ENCODE measurements at regions not wholly inside any gene's neighbourhood (a gene's known extent, or its start where the extent isn't known, plus 50 kb on each side); places are given as distances from the start of the nearest gene placed in this dataset.

DNA sequence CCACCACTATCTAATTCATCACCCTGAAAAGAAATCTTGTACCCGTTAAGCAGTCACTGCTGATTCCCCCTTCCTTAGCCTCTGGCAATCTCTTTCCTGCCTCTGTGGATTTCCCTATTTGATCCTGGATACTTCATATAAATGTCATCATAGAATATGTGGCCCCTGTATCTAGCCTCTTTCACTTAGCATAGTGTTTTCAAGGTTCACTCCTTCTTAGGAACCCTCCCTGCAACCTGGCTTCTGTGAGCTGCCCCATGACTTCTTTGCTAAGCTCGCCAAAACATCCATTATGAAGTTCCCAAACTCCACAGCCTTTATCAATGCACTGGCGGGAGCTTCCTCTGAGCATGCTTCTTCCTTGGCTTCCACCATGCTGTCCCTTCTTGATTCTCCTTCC lies 70.8 kb upstream of the PDZD8 start:
- H3K27me3 ChIP-seq (ENCODE audit: control insufficient read depth in 4 of 4, insufficient read depth in 4 of 4, low read length in 3 of 4), result no peaks in the 10 kb centered on the region
- WGBS, result 77% methylated on average over 3 of the region's 3 CpGs
- H3K36me3 ChIP-seq (ENCODE audit: control insufficient read depth in 4 of 4, insufficient read depth in 3 of 4, low read depth in 1 of 4, low read length in 3 of 4), result no peaks in the 10 kb centered on the region
- H3K9me3 ChIP-seq (ENCODE audit: control insufficient read depth in 4 of 4, low read length in 3 of 4), result no peaks in the 10 kb centered on the region
- H3K9ac ChIP-seq (ENCODE audit: low read depth in 1 of 2, low read length in 2 of 2), result no peak overlapping the region
- no peaks in the 10 kb centered on the region for H3K4me1 ChIP-seq (ENCODE audit: control insufficient read depth in 4 of 4, insufficient read depth in 4 of 4, low read length in 3 of 4)
- H3K4me3 ChIP-seq (ENCODE audit: low read depth in 1 of 3, low read length in 3 of 3), result no peak overlapping the region
- DNase-seq (ENCODE audit: low spot score), result no peak
- TF ChIP-seq ZBTB33 (IDR thresholded peaks at IDR 0.05) (no peak), CTCF (IDR thresholded peaks at IDR 0.05; ENCODE audit: low read depth, low read length, missing input control) (no peak), EGR1 (IDR thresholded peaks at IDR 0.05; ENCODE audit: low read depth in 2 of 2) (no peak), FOXA1 (IDR thresholded peaks at IDR 0.05) (no peak), HNF4G (IDR thresholded peaks at IDR 0.05) (no peak), ATF3 (IDR thresholded peaks at IDR 0.05) (no peak)
- H3K27ac ChIP-seq (ENCODE audit: low read depth in 1 of 2, low read length in 2 of 2), result no peak overlapping the region

DNA sequence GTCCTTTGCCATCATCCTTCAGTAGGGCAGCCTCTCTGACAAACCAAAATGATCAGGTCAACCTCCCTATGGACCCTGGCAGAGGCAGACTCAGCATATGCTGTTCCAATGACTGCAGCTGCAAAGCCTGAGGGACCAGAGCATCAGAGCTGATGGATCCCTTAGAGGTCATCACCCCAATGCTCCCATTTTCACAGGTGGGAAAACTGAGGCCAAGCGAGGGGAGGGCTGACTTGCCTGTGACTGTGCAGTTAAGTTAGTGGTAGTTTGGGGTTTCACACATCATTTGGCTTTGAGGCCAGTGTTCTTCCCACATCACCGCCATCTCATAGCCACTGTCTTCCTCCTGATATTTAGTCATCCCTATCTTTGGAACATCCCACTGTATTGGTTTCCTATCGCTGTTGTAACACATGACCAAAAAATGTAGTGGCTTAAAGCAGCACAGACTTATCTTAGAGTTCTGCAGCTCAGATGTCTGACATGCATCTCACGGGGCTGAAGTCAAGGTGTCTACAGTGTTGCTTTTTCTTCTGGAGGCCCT lies 69.3 kb upstream of the PDZD8 start:
- Histone ChIP-seq H3K9me3 (ENCODE audit: control insufficient read depth in 4 of 4, low read length in 3 of 4) (no peaks in the 10 kb centered on the region), H3K36me3 (ENCODE audit: control insufficient read depth in 4 of 4, insufficient read depth in 3 of 4, low read depth in 1 of 4, low read length in 3 of 4) (no peaks in the 10 kb centered on the region), H3K9ac (ENCODE audit: low read depth in 1 of 2, low read length in 2 of 2) (no peak overlapping the region), H3K27me3 (ENCODE audit: control insufficient read depth in 4 of 4, insufficient read depth in 4 of 4, low read length in 3 of 4) (no peaks in the 10 kb centered on the region), H3K27ac (ENCODE audit: low read depth in 1 of 2, low read length in 2 of 2) (no peak overlapping the region), H3K4me1 (ENCODE audit: control insufficient read depth in 4 of 4, insufficient read depth in 4 of 4, low read length in 3 of 4) (no peaks in the 10 kb centered on the region), H3K4me3 (ENCODE audit: low read depth in 1 of 3, low read length in 3 of 3) (no peak overlapping the region)
- TF ChIP-seq HNF4A (conservative IDR thresholded peaks at IDR 0.05) (no peak), HNF4G (IDR thresholded peaks at IDR 0.05) (no peak), REST (IDR thresholded peaks at IDR 0.05) (no peak), RAD21 (IDR thresholded peaks at IDR 0.05) (no peak), FOXA2 (IDR thresholded peaks at IDR 0.05) (no peak), SP1 (IDR thresholded peaks at IDR 0.05) (no peak), ATF3 (IDR thresholded peaks at IDR 0.05) (no peak), NR2F2 (IDR thresholded peaks at IDR 0.05) (no peak), RXRA (IDR thresholded peaks at IDR 0.05) (no peak), GABPA (IDR thresholded peaks at IDR 0.05 in 1 of 2, conservative IDR thresholded peaks at IDR 0.05 in 1 of 2) (no peak), ZBTB33 (IDR thresholded peaks at IDR 0.05) (no peak), CTCF (IDR thresholded peaks at IDR 0.05; ENCODE audit: low read depth, low read length, missing input control) (no peak), TAF1 (conservative IDR thresholded peaks at IDR 0.05) (no peak)
- TF ChIP-seq, protein P1, sequence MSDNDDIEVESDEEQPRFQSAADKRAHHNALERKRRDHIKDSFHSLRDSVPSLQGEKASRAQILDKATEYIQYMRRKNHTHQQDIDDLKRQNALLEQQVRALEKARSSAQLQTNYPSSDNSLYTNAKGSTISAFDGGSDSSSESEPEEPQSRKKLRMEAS (IDR thresholded peaks at IDR 0.05), result no peak
- WGBS, result 95% methylated on average over 4 of the region's 4 CpGs
- no peak for DNase-seq (ENCODE audit: low spot score)
